Neuronal stem cell (in vitro differentiated cells): ENCODE measurements at regions not wholly inside any gene's neighbourhood (a gene's known extent, or its start where the extent isn't known, plus 50 kb on each side); places are given as distances from the start of the nearest gene placed in this dataset.

Source experiments
- DNase-seq: peaks from one replicate; pipeline ENCODE4 v3.0.0-alpha.2; 2013; ENCODE audit warnings: low spot score
- H2AFZ ChIP-seq: one replicate; pipeline ENCODE4 v1.6.1; 2013; ENCODE audit warnings: mild to moderate bottlenecking, low read length, inconsistent platforms
- H2AK5ac ChIP-seq: 2 replicates; pipeline ENCODE4 v1.6.1; 2013; ENCODE audit warnings: low read depth, mild to moderate bottlenecking, inconsistent platforms, low read length, moderate library complexity, mixed read lengths
- H2BK120ac ChIP-seq: 2 replicates; pipeline ENCODE4 v1.6.1; 2013; ENCODE audit warnings: low read depth, mild to moderate bottlenecking, inconsistent platforms, low read length, moderate library complexity, mixed read lengths
- H2BK12ac ChIP-seq: one replicate; pipeline ENCODE4 v1.6.1; 2013; ENCODE audit warnings: low read length, inconsistent platforms
- H2BK15ac ChIP-seq: 2 replicates; pipeline ENCODE4 v1.6.1; 2013; ENCODE audit warnings: mild to moderate bottlenecking, low read length, inconsistent platforms, mixed read lengths
- H2BK5ac ChIP-seq: one replicate; pipeline ENCODE4 v1.6.1; 2013; ENCODE audit warnings: inconsistent platforms, mild to moderate bottlenecking, low read length, moderate library complexity
- H3K14ac ChIP-seq: one replicate; pipeline ENCODE4 v1.6.1; 2013; ENCODE audit warnings: low read length, inconsistent platforms
- H3K18ac ChIP-seq: 2 replicates; pipeline ENCODE4 v1.6.1; 2013; ENCODE audit warnings: low read length, inconsistent platforms
- H3K23ac ChIP-seq: 2 replicates; pipeline ENCODE4 v1.6.1; 2013; ENCODE audit warnings: low read depth, mild to moderate bottlenecking, mixed read lengths, low read length, inconsistent platforms; ENCODE audit not compliant: poor library complexity
- H3K27ac ChIP-seq: replicated peaks from 3 replicates; pipeline ENCODE4 v1.5.1; 2013; ENCODE audit warnings: low read length, inconsistent platforms
- H3K27me3 ChIP-seq, 3 experiments: 2 replicates each; pipeline ENCODE4 v1.6.1; 2013; ENCODE audit warnings: low read length in 3 of 3, mild to moderate bottlenecking in 2 of 3, inconsistent platforms in 1 of 3, low read depth in 1 of 3, mixed read lengths in 1 of 3, moderate library complexity in 1 of 3; ENCODE audit not compliant: control insufficient read depth in 3 of 3, insufficient read depth in 3 of 3
- H3K36me3 ChIP-seq, 2 donors: replicated peaks in 1 of 2; 2 replicates each; pipeline ENCODE4 v1.6.1; 2013; ENCODE audit warnings: low read length in 2 of 2; ENCODE audit not compliant: control insufficient read depth in 2 of 2, insufficient read depth in 2 of 2
- H3K4ac ChIP-seq: 2 replicates; pipeline ENCODE4 v1.6.1; 2013; ENCODE audit warnings: inconsistent platforms, mild to moderate bottlenecking, low read length, moderate library complexity
- H3K4me1 ChIP-seq, 2 donors: 1 replicate in 1 of 2; 2 replicates in 1 of 2; pipeline ENCODE4 v1.6.1; 2013; ENCODE audit warnings: low read length in 2 of 2, low read depth in 1 of 2; ENCODE audit not compliant: control insufficient read depth in 2 of 2, insufficient read depth in 1 of 2
- H3K4me2 ChIP-seq: one replicate; pipeline ENCODE4 v1.6.1; 2013; ENCODE audit warnings: mild to moderate bottlenecking, low read length, inconsistent platforms; ENCODE audit not compliant: insufficient read depth, poor library complexity, severe bottlenecking
- H3K4me3 ChIP-seq, 2 donors: 2 replicates each; pipeline ENCODE4 v1.5.1; 2013; ENCODE audit warnings: low read length in 2 of 2, mild to moderate bottlenecking in 2 of 2, inconsistent platforms in 1 of 2, moderate library complexity in 1 of 2
- H3K79me1 ChIP-seq: one replicate; pipeline ENCODE4 v1.6.1; 2013; ENCODE audit warnings: low read depth, mild to moderate bottlenecking, inconsistent platforms, low read length, moderate library complexity
- H3K9ac ChIP-seq: one replicate; pipeline ENCODE4 v1.6.1; 2013; ENCODE audit warnings: mild to moderate bottlenecking, low read depth, low read length, inconsistent platforms; ENCODE audit not compliant: poor library complexity
- H3K9me3 ChIP-seq, 2 donors: replicated peaks in 1 of 2; 2 replicates each; pipeline versions ENCODE3 to v1.6.1; 2013; ENCODE audit warnings: low read length in 2 of 2, mild to moderate bottlenecking in 2 of 2, inconsistent platforms in 1 of 2, low read depth in 1 of 2, mixed read lengths in 1 of 2, moderate library complexity in 1 of 2; ENCODE audit not compliant: control insufficient read depth in 2 of 2, insufficient read depth in 1 of 2
- H4K8ac ChIP-seq: one replicate; pipeline ENCODE4 v1.6.1; 2013; ENCODE audit warnings: low read depth, mild to moderate bottlenecking, inconsistent platforms, low read length, moderate library complexity
- H4K91ac ChIP-seq: one replicate; pipeline ENCODE4 v1.6.1; 2013; ENCODE audit warnings: low read length, low read depth, mild to moderate bottlenecking, inconsistent platforms; ENCODE audit not compliant: poor library complexity
- WGBS, 2 donors: extraction: QIAGEN DNeasy Blood & Tissue Kit; methylation state at CpG; one replicate each; pipeline ENCODE4 v1.1.7; 2013; ENCODE audit warnings: missing lambda C conversion rate in 2 of 2, mixed read lengths in 1 of 2; ENCODE audit not compliant: insufficient read length in 2 of 2, insufficient replicate concordance in 1 of 2; ENCODE audit errors: extremely low coverage in 2 of 2; 5-methylcytosine and 5-hydroxymethylcytosine counted together

DNA sequence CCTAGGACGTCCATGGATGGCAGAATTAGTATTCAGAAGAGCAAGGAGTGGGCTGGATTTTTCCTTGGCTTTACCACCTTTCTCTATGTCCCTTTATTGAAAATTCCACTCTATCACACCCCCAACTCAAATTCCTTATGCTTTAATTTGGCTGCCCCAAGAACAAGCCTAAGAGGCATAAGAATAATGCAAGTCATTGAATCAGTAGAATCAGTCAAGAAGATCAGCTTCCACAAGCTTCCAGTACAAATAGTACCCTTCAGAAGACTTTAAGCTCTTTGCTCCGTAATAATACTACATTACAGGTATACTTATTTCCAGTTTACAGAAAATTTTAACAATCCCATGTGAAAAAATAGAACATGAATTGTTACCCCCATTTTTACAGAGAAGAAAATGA is 51.0 kb upstream of the SNAP25 start:
- WGBS, 2 donors = no CpG with 5 or more reads among the region's 2 CpGs

More for the DNA sequence above, 51.0 kb upstream of the SNAP25 start:
- Histone ChIP-seq H3K14ac (no peak overlapping the region), H3K4ac (no peak overlapping the region), H2AK5ac (no peak overlapping the region), H4K8ac (no peak overlapping the region), H3K27me3 (peaks cover 0 to 21% (median 4%) of the 10 kb centered on the region in 3 experiments), H3K9me3 (no peaks in the 10 kb centered on the region), H3K27ac (no peak overlapping the region), H2AFZ (no peak overlapping the region), H2BK5ac (no peak overlapping the region), H3K4me1 (peaks cover 2 to 3% of the 10 kb centered on the region in 2 donors), H3K9ac (no peak overlapping the region), H4K91ac (no peak overlapping the region), H3K36me3 (no peaks in the 10 kb centered on the region), H2BK15ac (no peak overlapping the region), H3K4me2 (no peak overlapping the region), H3K4me3 (no peak overlapping the region), H3K79me1 (no peaks in the 10 kb centered on the region), H2BK120ac (no peak overlapping the region), H3K23ac (no peak overlapping the region), H3K18ac (no peak overlapping the region), H2BK12ac (no peak overlapping the region)
- no peak for DNase-seq
